RWPE2 (cell line): ENCODE measurements at regions not wholly inside any gene's neighbourhood (a gene's known extent, or its start where the extent isn't known, plus 50 kb on each side); places are given as distances from the start of the nearest gene placed in this dataset.
"Not testable (repeated sequence)": the region's sequence is repeated elsewhere in the genome, so short reads cannot be mapped to it uniquely, and the experiment has no call there.

Source experiments
- ATAC-seq: fragments of 200-7000 bp; cut with Tn5 transposase; 3 replicates; pipeline ENCODE4 v1.9.1; 2021; ENCODE audit warnings: low read depth
- DNase-seq: peaks from one replicate; pipeline ENCODE4 v3.0.0-alpha.2; 2020; ENCODE audit warnings: low spot score
- H3K27ac ChIP-seq: fragments of 450-650 bp; 2 replicates; pipeline ENCODE4 v1.5.1; 2017; ENCODE audit warnings: mild to moderate bottlenecking; ENCODE audit not compliant: poor library complexity, severe bottlenecking
- H3K27me3 ChIP-seq: fragments of 250-450 bp; sonication (Bioruptor Pico); 2 replicates; pipeline ENCODE4 v1.5.1; 2021; ENCODE audit warnings: mild to moderate bottlenecking, moderate library complexity; ENCODE audit not compliant: insufficient read depth, poor library complexity, severe bottlenecking
- H3K36me3 ChIP-seq: fragments of 250-450 bp; sonication (Bioruptor Pico); 2 replicates; pipeline ENCODE4 v1.5.1; 2020; ENCODE audit warnings: low read depth, mild to moderate bottlenecking, moderate library complexity
- H3K4me1 ChIP-seq: fragments of 250-450 bp; sonication (Bioruptor Pico); 2 replicates; pipeline ENCODE4 v1.5.1; 2021; ENCODE audit warnings: mild to moderate bottlenecking, moderate library complexity; ENCODE audit not compliant: insufficient read depth, poor library complexity, severe bottlenecking
- H3K4me3 ChIP-seq: fragments of 250-450 bp; sonication (Bioruptor Pico); 2 replicates; pipeline ENCODE4 v1.5.1; 2021; ENCODE audit warnings: mild to moderate bottlenecking, moderate library complexity; ENCODE audit not compliant: severe bottlenecking
- H3K9me3 ChIP-seq: fragments of 250-450 bp; sonication (Bioruptor Pico); 2 replicates; pipeline ENCODE4 v1.5.1; 2021; ENCODE audit warnings: mild to moderate bottlenecking, moderate library complexity; ENCODE audit not compliant: severe bottlenecking
- CTCF ChIP-seq: fragments of 450-650 bp; IDR thresholded peaks from one replicate; pipeline ENCODE4 v1.5.1; 2017; ENCODE audit warnings: mild to moderate bottlenecking, moderate library complexity; ENCODE audit not compliant: poor library complexity, severe bottlenecking

GRCh38 chr7:17411922-17412321 is 113.5 kb downstream of the AHR start:
- no peak for TF ChIP-seq CTCF
- no peak for ATAC-seq

GRCh38 chr7:17412883-17413282 is 114.4 kb downstream of the AHR start:
- no peak for TF ChIP-seq CTCF
- no peak overlapping the region for H3K27ac ChIP-seq
- H3K4me3 ChIP-seq = no peak overlapping the region
- H3K9me3 ChIP-seq = no peaks in the 10 kb centered on the region
- H3K36me3 ChIP-seq = no peaks in the 10 kb centered on the region
- peaks cover 17% of the 10 kb centered on the region for H3K4me1 ChIP-seq
- ATAC-seq (no peak), DNase-seq (no peak)
- H3K27me3 ChIP-seq = no peaks in the 10 kb centered on the region

More at GRCh38 chr7:17411922-17412321, 113.5 kb downstream of the AHR start:
- no peak for DNase-seq
- H3K4me1 ChIP-seq = peaks cover 27% of the 10 kb centered on the region
- H3K27me3 ChIP-seq = no peaks in the 10 kb centered on the region
- H3K27ac ChIP-seq = no peak overlapping the region
- no peak overlapping the region for H3K4me3 ChIP-seq
- no peaks in the 10 kb centered on the region for H3K36me3 ChIP-seq
- H3K9me3 ChIP-seq = no peaks in the 10 kb centered on the region

- H3K27me3 ChIP-seq = no peaks in the 10 kb centered on the region
- H3K4me1 ChIP-seq = no peaks in the 10 kb centered on the region
- no peaks in the 10 kb centered on the region for H3K9me3 ChIP-seq
- DNase-seq = no peak
- no peak for TF ChIP-seq CTCF
- H3K27ac ChIP-seq = no peak overlapping the region
- no peaks in the 10 kb centered on the region for H3K36me3 ChIP-seq
- no peak for ATAC-seq
- H3K4me3 ChIP-seq = no peak overlapping the region
These were observed 117.5 kb downstream of the AHR start for GRCh38 chr7:17415955-17416354.

GRCh38 chr7:17420308-17421015 is 122.0 kb downstream of the AHR start:
- not testable (repeated sequence) for H3K27me3 ChIP-seq, H3K27ac ChIP-seq, DNase-seq, H3K4me1 ChIP-seq, H3K9me3 ChIP-seq, H3K4me3 ChIP-seq, H3K36me3 ChIP-seq, ATAC-seq

GRCh38 chr7:17421941-17422340 is 123.5 kb downstream of the AHR start:
- Histone ChIP-seq H3K27me3 (no peaks in the 10 kb centered on the region), H3K4me3 (no peak overlapping the region), H3K36me3 (no peaks in the 10 kb centered on the region), H3K27ac (no peak overlapping the region), H3K9me3 (no peaks in the 10 kb centered on the region), H3K4me1 (no peaks in the 10 kb centered on the region)
- ATAC-seq (no peak), DNase-seq (no peak)
- no peak for TF ChIP-seq CTCF
